HFF-Myc (cell line): ENCODE measurements at regions not wholly inside any gene's neighbourhood (a gene's known extent, or its start where the extent isn't known, plus 50 kb on each side); places are given as distances from the start of the nearest gene placed in this dataset.

Experiments used
- DNase-seq: peaks from one replicate; pipeline ENCODE4 v3.0.0-alpha.2; 2011; ENCODE audit warnings: low read depth; ENCODE audit errors: extremely low read depth
- H3K4me3 ChIP-seq: replicated peaks from 2 replicates; pipeline ENCODE4 v1.5.1; 2011; ENCODE audit warnings: low read depth, mild to moderate bottlenecking, control low read depth, low read length
- CTCF ChIP-seq: IDR thresholded peaks from 2 replicates; pipeline ENCODE4 v1.5.1; 2012; ENCODE audit warnings: mild to moderate bottlenecking, low read depth, low read length, control low read depth; ENCODE audit errors: missing control alignments

GRCh38 chr2:8595811-8596600 lies 85.8 kb upstream of the ID2 start:
- H3K4me3 ChIP-seq, result no peak overlapping the region
- no peak for DNase-seq
- TF ChIP-seq CTCF, result no peak

GRCh38 chr2:8597094-8597493 lies 84.8 kb upstream of the ID2 start:
- TF ChIP-seq CTCF, result no peak
- H3K4me3 ChIP-seq, result no peak overlapping the region
- DNase-seq, result no peak

- no peak for TF ChIP-seq CTCF
- DNase-seq, result no peak
- H3K4me3 ChIP-seq, result no peak overlapping the region
Observed at GRCh38 chr2:8597559-8598225, 84.2 kb upstream of the ID2 start.

- TF ChIP-seq CTCF, result no peak
- peak; percentile 76 for DNase-seq
- no peak overlapping the region for H3K4me3 ChIP-seq
Observed at GRCh38 chr2:8598295-8599165, 83.3 kb upstream of the ID2 start.

- no peak overlapping the region for H3K4me3 ChIP-seq
- no peak for DNase-seq
- TF ChIP-seq CTCF, result no peak
Observed at GRCh38 chr2:8599421-8600242, 82.2 kb upstream of the ID2 start.

- no peak overlapping the region for H3K4me3 ChIP-seq
- no peak for DNase-seq
- no peak for TF ChIP-seq CTCF
Observed at GRCh38 chr2:8600456-8600855, 81.4 kb upstream of the ID2 start.
